ENCODE measurements at regions not wholly inside any gene's neighbourhood (a gene's known extent, or its start where the extent isn't known, plus 50 kb on each side); places are given as distances from the start of the nearest gene placed in this dataset.

DNA sequence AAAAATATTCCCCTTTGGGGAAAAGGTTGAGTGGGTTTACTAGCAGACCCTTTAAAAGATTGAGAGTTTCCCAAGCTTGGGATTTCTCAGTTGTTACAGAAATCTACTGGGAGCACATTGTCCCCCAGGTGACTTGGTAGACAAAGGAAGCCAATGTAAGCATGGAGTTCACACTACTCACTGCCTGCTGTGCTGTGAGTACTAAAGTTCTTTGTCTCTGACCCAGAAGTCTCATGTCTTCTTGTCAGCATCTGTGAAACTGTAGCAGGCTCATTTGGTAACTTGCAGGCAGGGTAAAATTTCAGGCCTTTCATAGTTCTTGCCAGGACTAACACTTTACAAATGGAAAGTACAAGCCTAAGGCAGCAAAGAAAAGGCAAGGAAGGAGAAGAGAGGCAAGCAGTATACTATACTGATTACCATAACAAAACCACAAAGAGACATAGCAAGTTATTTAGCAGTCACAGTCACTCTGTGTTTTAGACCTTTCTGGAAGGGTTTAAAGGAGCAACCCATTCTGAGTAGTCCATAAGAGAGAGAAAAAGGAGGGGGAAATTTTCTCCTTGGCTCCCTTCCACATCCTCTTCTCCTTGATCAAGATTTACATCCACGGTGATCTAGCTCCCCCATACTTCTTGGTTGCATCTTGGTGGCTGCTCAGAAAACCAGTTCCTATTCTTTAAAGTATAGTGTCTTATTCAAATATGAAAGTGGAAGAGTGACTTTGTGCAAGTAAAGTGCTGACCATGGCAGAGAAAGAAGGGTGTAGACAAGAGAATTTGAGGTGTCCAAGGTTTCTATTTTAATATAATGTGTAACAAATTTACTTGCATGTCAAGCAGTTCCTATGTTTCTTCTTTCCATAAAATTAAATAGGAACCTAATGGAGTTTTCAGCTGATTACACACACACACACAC is 160.0 kb upstream of the PDE5A start:
- DNase-seq (ENCODE audit: low spot score) (no peak), ATAC-seq (ENCODE audit: low FRiP score) (no peak)
- TF ChIP-seq, protein P1, sequence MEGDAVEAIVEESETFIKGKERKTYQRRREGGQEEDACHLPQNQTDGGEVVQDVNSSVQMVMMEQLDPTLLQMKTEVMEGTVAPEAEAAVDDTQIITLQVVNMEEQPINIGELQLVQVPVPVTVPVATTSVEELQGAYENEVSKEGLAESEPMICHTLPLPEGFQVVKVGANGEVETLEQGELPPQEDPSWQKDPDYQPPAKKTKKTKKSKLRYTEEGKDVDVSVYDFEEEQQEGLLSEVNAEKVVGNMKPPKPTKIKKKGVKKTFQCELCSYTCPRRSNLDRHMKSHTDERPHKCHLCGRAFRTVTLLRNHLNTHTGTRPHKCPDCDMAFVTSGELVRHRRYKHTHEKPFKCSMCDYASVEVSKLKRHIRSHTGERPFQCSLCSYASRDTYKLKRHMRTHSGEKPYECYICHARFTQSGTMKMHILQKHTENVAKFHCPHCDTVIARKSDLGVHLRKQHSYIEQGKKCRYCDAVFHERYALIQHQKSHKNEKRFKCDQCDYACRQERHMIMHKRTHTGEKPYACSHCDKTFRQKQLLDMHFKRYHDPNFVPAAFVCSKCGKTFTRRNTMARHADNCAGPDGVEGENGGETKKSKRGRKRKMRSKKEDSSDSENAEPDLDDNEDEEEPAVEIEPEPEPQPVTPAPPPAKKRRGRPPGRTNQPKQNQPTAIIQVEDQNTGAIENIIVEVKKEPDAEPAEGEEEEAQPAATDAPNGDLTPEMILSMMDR (IDR thresholded peaks at IDR 0.05), result no peak

DNA sequence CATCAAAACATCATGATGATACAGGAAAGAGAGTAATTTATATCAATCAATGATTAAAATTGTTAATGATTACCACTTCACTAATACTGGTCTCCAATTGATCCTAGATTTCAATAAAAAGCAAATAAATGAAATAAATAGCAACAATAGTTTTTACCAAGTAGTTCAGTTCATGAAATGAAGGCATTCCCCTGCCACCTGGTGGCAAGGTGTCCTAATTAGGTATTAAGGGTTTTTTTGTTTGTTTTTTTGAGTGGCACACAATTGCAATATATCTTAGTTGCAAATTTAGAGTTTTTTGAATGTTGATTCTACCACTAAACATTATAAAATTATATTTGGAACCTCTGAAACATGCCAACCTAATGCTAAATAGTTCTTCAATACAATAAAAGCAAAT is 157.4 kb upstream of the PDE5A start:
- ATAC-seq (ENCODE audit: low FRiP score) (no peak), DNase-seq (ENCODE audit: low spot score) (no peak)
- TF ChIP-seq, protein P1 (IDR thresholded peaks at IDR 0.05), result no peak

DNA sequence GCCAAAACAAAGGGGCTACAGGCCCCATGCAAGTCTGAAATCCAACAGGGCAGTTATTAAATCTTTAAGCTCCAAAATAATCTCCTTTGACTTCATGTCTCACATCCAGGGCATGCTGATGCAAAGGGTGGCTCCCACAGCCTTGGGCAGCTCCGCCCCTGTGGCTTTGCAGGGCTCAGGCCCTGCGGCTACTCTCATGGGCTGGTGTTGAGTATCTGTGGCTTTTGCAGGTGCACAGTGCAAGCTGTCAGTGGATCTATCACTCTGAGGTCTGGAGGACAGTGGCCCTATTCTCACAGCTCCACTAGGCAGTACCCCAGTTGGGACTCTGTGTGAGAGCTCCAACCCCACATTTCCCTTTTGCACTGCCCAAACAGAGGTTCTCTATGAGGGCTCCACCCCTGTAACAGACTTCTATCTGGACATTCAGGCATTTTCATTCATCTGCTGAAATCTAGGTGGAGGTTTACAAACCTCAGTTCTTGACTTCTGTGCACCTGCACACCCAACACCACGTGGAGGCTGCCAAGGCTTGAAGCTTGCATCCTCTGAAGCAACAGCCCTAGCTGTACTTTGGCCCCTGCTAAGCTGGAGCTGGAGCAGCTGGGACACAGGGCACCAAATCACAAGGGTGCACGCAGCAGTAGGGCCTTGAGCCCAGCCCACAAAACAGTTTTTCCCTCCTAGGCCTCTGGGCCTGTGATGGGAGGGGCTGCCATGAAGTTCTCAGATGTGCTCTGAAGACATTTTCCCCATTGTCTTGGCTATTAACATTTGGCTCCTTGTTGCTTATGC is 154.8 kb upstream of the PDE5A start:
- DNase-seq (ENCODE audit: low spot score) (no peak), ATAC-seq (ENCODE audit: low FRiP score) (no peak)
- TF ChIP-seq, protein P1 (IDR thresholded peaks at IDR 0.05), result no peak

DNA sequence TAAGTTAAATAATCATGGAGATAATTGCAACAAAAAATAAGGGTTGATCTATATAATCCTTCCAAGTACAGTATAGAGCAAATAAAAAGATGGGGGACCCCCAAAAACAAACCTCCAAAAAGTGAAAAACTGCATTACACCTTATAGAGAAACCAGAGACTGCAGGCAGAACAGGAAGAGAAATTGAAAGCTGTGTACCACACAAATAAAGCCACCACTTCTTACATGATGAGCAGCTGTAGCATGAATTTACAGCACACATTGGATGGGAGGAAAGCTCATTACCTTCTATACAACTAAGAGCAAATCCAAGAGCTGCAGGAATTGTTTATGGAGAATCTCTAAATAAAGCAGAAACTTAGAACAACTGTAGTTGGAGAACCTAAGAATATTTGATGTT is 152.4 kb upstream of the PDE5A start:
- TF ChIP-seq, protein P1 (IDR thresholded peaks at IDR 0.05), result no peak
- no peak for DNase-seq (ENCODE audit: low spot score)
- no peak for ATAC-seq (ENCODE audit: low FRiP score)

DNA sequence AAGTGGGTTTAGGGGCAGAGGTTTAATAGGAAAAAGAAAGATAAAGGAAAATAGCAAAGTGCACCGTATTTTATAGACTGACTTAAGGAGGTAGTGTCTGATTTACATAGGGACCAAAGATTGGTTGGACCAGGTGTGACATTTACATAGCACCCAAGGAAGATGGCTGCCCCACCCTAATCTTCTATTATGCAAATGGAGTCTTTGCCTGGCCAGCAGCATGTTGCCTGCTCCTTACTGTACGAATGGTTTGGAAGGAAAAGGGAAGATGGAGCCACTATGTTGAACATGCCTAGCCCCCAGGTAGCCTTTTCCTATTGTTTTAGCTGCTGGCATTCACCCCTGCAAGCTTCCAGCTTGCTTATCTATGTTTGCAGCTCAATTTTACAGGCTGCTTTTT is 146.2 kb upstream of the PDE5A start:
- DNase-seq (ENCODE audit: low spot score), result no peak
- TF ChIP-seq, protein P1 (IDR thresholded peaks at IDR 0.05), result no peak
- ATAC-seq (ENCODE audit: low FRiP score), result no peak

DNA sequence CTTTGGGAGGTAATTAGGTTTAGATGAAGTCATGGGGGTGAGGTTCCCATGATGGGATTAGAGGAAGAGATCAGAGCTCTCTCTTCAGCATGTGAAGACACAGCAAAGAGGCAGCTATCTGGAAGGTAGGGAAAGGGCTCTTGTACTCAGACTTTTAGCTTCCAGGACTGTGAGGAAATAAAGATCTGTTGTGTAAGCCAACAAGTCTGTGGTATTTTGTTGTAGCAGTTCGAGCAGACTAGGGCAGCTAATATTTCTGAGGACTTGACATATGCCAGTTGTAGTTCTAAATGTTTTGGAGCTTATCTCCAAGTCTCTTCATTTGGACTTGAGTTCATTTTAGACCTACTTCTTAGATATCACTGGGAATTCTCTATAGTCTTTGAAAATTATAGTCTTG is 137.3 kb upstream of the PDE5A start:
- ATAC-seq (ENCODE audit: low FRiP score), result no peak
- DNase-seq (ENCODE audit: low spot score), result no peak
- TF ChIP-seq, protein P1 (IDR thresholded peaks at IDR 0.05), result no peak
